GM10266 (cell line): ENCODE measurements at regions not wholly inside any gene's neighbourhood (a gene's known extent, or its start where the extent isn't known, plus 50 kb on each side); places are given as distances from the start of the nearest gene placed in this dataset.
"Not testable (repeated sequence)": the region's sequence is repeated elsewhere in the genome, so short reads cannot be mapped to it uniquely, and the experiment has no call there.

Experiments used
- DNase-seq: peaks from one replicate; pipeline ENCODE4 v3.0.0; 2012; ENCODE audit errors: extremely low spot score
- TF ChIP-seq, protein P1 (sequence below): IDR thresholded peaks from 2 replicates; pipeline ENCODE4 v1.5.1; 2012; ENCODE audit warnings: mild to moderate bottlenecking, low read depth; ENCODE audit not compliant: control insufficient read depth, insufficient read depth; ENCODE audit errors: missing control alignments

- DNase-seq = no peak
- TF ChIP-seq, protein P1, sequence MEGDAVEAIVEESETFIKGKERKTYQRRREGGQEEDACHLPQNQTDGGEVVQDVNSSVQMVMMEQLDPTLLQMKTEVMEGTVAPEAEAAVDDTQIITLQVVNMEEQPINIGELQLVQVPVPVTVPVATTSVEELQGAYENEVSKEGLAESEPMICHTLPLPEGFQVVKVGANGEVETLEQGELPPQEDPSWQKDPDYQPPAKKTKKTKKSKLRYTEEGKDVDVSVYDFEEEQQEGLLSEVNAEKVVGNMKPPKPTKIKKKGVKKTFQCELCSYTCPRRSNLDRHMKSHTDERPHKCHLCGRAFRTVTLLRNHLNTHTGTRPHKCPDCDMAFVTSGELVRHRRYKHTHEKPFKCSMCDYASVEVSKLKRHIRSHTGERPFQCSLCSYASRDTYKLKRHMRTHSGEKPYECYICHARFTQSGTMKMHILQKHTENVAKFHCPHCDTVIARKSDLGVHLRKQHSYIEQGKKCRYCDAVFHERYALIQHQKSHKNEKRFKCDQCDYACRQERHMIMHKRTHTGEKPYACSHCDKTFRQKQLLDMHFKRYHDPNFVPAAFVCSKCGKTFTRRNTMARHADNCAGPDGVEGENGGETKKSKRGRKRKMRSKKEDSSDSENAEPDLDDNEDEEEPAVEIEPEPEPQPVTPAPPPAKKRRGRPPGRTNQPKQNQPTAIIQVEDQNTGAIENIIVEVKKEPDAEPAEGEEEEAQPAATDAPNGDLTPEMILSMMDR = no peak
These were observed 1344.9 kb downstream of the BRD1 start for GRCh38 chr22:48482771-48483170.

- not testable (repeated sequence) for DNase-seq
These were observed 1345.5 kb downstream of the BRD1 start for GRCh38 chr22:48482198-48482597.

GRCh38 chr22:48481748-48482147 lies 1345.9 kb downstream of the BRD1 start:
- DNase-seq = no peak
- TF ChIP-seq, protein P1 = no peak

GRCh38 chr22:48478529-48479265 lies 1349.0 kb downstream of the BRD1 start:
- TF ChIP-seq, protein P1 = no peak
- no peak for DNase-seq

DNA sequence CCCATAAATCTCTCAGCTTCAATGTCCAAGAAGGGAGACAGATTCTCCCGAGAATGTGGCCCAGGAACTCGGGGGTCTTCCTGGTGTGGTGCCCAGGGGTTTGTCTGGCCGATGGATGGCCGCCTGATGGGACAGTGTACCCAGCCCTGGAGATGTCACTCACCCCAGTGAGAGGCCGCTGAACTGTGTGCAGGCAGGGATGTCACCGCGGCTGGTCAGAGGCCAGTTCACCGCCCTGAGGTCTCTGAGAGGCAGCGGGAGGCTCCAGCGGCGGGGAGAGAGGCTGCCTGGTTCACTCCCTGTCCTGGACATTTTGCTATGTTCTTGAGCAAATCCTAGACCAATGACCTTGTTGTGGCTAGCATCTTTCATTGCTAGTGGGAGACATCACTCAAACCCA lies 1349.5 kb downstream of the BRD1 start:
- no peak for DNase-seq

GRCh38 chr22:48477031-48477721 lies 1350.5 kb downstream of the BRD1 start:
- no peak for DNase-seq
- TF ChIP-seq, protein P1 = no peak

More for the DNA sequence above, 1349.5 kb downstream of the BRD1 start:
- TF ChIP-seq, protein P1 = no peak

- TF ChIP-seq, protein P1 = no peak
- DNase-seq = no peak
These were observed 1351.1 kb downstream of the BRD1 start for GRCh38 chr22:48476577-48476976.
